ENCODE measurements at regions not wholly inside any gene's neighbourhood (a gene's known extent, or its start where the extent isn't known, plus 50 kb on each side); places are given as distances from the start of the nearest gene placed in this dataset.

GRCh38 chr5:87948486-87948885 lies 320.2 kb downstream of the TMEM161B start:
- Histone ChIP-seq H3K9ac (ENCODE audit: low read length) (no peak overlapping the region), H3K36me3 (ENCODE audit: insufficient read depth, low read length) (no peaks in the 10 kb centered on the region), H3K9me3 (ENCODE audit: low read length) (no peaks in the 10 kb centered on the region), H3K4me3 (ENCODE audit: low read depth in 1 of 2, low read length in 2 of 2) (no peak overlapping the region), H3K4me1 (ENCODE audit: insufficient read depth, low read length) (no peaks in the 10 kb centered on the region), H3K27me3 (ENCODE audit: control insufficient read depth in 1 of 2, insufficient read depth in 2 of 2, low read length in 2 of 2) (no peaks in the 10 kb centered on the region), H3K27ac (ENCODE audit: low read depth, low read length) (no peak overlapping the region)

- Histone ChIP-seq H3K9me3 (ENCODE audit: low read length) (no peaks in the 10 kb centered on the region), H3K4me1 (ENCODE audit: insufficient read depth, low read length) (no peaks in the 10 kb centered on the region), H3K9ac (ENCODE audit: low read length) (no peak overlapping the region), H3K36me3 (ENCODE audit: insufficient read depth, low read length) (no peaks in the 10 kb centered on the region), H3K27ac (ENCODE audit: low read depth, low read length) (no peak overlapping the region), H3K27me3 (ENCODE audit: control insufficient read depth in 1 of 2, insufficient read depth in 2 of 2, low read length in 2 of 2) (no peaks in the 10 kb centered on the region), H3K4me3 (ENCODE audit: low read depth in 1 of 2, low read length in 2 of 2) (no peak overlapping the region)
Observed at GRCh38 chr5:87946271-87946670, 322.4 kb downstream of the TMEM161B start.

- H3K27ac ChIP-seq (ENCODE audit: low read depth, low read length), result no peak overlapping the region
- H3K36me3 ChIP-seq (ENCODE audit: insufficient read depth, low read length), result no peaks in the 10 kb centered on the region
- no peak overlapping the region for H3K9ac ChIP-seq (ENCODE audit: low read length)
- no peaks in the 10 kb centered on the region for H3K27me3 ChIP-seq (ENCODE audit: control insufficient read depth in 1 of 2, insufficient read depth in 2 of 2, low read length in 2 of 2)
- no peaks in the 10 kb centered on the region for H3K4me1 ChIP-seq (ENCODE audit: insufficient read depth, low read length)
- no peaks in the 10 kb centered on the region for H3K9me3 ChIP-seq (ENCODE audit: low read length)
- no peak overlapping the region for H3K4me3 ChIP-seq (ENCODE audit: low read depth in 1 of 2, low read length in 2 of 2)
Observed at GRCh38 chr5:87945286-87945650, 323.4 kb downstream of the TMEM161B start.

GRCh38 chr5:87944553-87945285 lies 323.9 kb downstream of the TMEM161B start:
- Histone ChIP-seq H3K27ac (ENCODE audit: low read depth, low read length) (no peak overlapping the region), H3K36me3 (ENCODE audit: insufficient read depth, low read length) (no peaks in the 10 kb centered on the region), H3K27me3 (ENCODE audit: control insufficient read depth in 1 of 2, insufficient read depth in 2 of 2, low read length in 2 of 2) (no peaks in the 10 kb centered on the region), H3K4me1 (ENCODE audit: insufficient read depth, low read length) (no peaks in the 10 kb centered on the region), H3K9ac (ENCODE audit: low read length) (no peak overlapping the region), H3K4me3 (ENCODE audit: low read depth in 1 of 2, low read length in 2 of 2) (no peak overlapping the region), H3K9me3 (ENCODE audit: low read length) (no peaks in the 10 kb centered on the region)

GRCh38 chr5:87940775-87941174 lies 327.9 kb downstream of the TMEM161B start:
- Histone ChIP-seq H3K27me3 (ENCODE audit: control insufficient read depth in 1 of 2, insufficient read depth in 2 of 2, low read length in 2 of 2) (no peaks in the 10 kb centered on the region), H3K9me3 (ENCODE audit: low read length) (no peaks in the 10 kb centered on the region), H3K27ac (ENCODE audit: low read depth, low read length) (no peak overlapping the region), H3K36me3 (ENCODE audit: insufficient read depth, low read length) (no peaks in the 10 kb centered on the region), H3K9ac (ENCODE audit: low read length) (no peak overlapping the region), H3K4me1 (ENCODE audit: insufficient read depth, low read length) (no peaks in the 10 kb centered on the region), H3K4me3 (ENCODE audit: low read depth in 1 of 2, low read length in 2 of 2) (no peak overlapping the region)

GRCh38 chr5:87936667-87937066 lies 332.0 kb downstream of the TMEM161B start:
- no peaks in the 10 kb centered on the region for H3K9me3 ChIP-seq (ENCODE audit: low read length)
- H3K27me3 ChIP-seq (ENCODE audit: control insufficient read depth in 1 of 2, insufficient read depth in 2 of 2, low read length in 2 of 2), result no peaks in the 10 kb centered on the region
- no peak overlapping the region for H3K27ac ChIP-seq (ENCODE audit: low read depth, low read length)
- H3K4me1 ChIP-seq (ENCODE audit: insufficient read depth, low read length), result no peaks in the 10 kb centered on the region
- H3K4me3 ChIP-seq (ENCODE audit: low read depth in 1 of 2, low read length in 2 of 2), result no peak overlapping the region
- H3K36me3 ChIP-seq (ENCODE audit: insufficient read depth, low read length), result no peaks in the 10 kb centered on the region
- no peak overlapping the region for H3K9ac ChIP-seq (ENCODE audit: low read length)

- H3K27me3 ChIP-seq (ENCODE audit: control insufficient read depth in 1 of 2, insufficient read depth in 2 of 2, low read length in 2 of 2), result no peaks in the 10 kb centered on the region
- no peak overlapping the region for H3K4me3 ChIP-seq (ENCODE audit: low read depth in 1 of 2, low read length in 2 of 2)
- no peak overlapping the region for H3K9ac ChIP-seq (ENCODE audit: low read length)
- H3K27ac ChIP-seq (ENCODE audit: low read depth, low read length), result no peak overlapping the region
- no peaks in the 10 kb centered on the region for H3K36me3 ChIP-seq (ENCODE audit: insufficient read depth, low read length)
- no peaks in the 10 kb centered on the region for H3K9me3 ChIP-seq (ENCODE audit: low read length)
- no peaks in the 10 kb centered on the region for H3K4me1 ChIP-seq (ENCODE audit: insufficient read depth, low read length)
Observed at GRCh38 chr5:87924436-87924835, 344.2 kb downstream of the TMEM161B start.

GRCh38 chr5:87916320-87916719 lies 352.3 kb downstream of the TMEM161B start:
- no peak overlapping the region for H3K27ac ChIP-seq (ENCODE audit: low read depth, low read length)
- H3K27me3 ChIP-seq (ENCODE audit: control insufficient read depth in 1 of 2, insufficient read depth in 2 of 2, low read length in 2 of 2), result no peaks in the 10 kb centered on the region
- H3K4me3 ChIP-seq (ENCODE audit: low read depth in 1 of 2, low read length in 2 of 2), result no peak overlapping the region
- no peaks in the 10 kb centered on the region for H3K36me3 ChIP-seq (ENCODE audit: insufficient read depth, low read length)
- no peaks in the 10 kb centered on the region for H3K4me1 ChIP-seq (ENCODE audit: insufficient read depth, low read length)
- H3K9me3 ChIP-seq (ENCODE audit: low read length), result no peaks in the 10 kb centered on the region
- H3K9ac ChIP-seq (ENCODE audit: low read length), result no peak overlapping the region

GRCh38 chr5:87912419-87912818 lies 356.2 kb downstream of the TMEM161B start:
- no peak overlapping the region for H3K27ac ChIP-seq (ENCODE audit: low read depth, low read length)
- H3K4me3 ChIP-seq (ENCODE audit: low read depth in 1 of 2, low read length in 2 of 2), result no peak overlapping the region
- H3K36me3 ChIP-seq (ENCODE audit: insufficient read depth, low read length), result no peaks in the 10 kb centered on the region
- H3K9me3 ChIP-seq (ENCODE audit: low read length), result no peaks in the 10 kb centered on the region
- no peaks in the 10 kb centered on the region for H3K4me1 ChIP-seq (ENCODE audit: insufficient read depth, low read length)
- H3K27me3 ChIP-seq (ENCODE audit: control insufficient read depth in 1 of 2, insufficient read depth in 2 of 2, low read length in 2 of 2), result no peaks in the 10 kb centered on the region
- H3K9ac ChIP-seq (ENCODE audit: low read length), result no peak overlapping the region

GRCh38 chr5:87909382-87909781 lies 359.3 kb downstream of the TMEM161B start:
- no peaks in the 10 kb centered on the region for H3K36me3 ChIP-seq (ENCODE audit: insufficient read depth, low read length)

GRCh38 chr5:87906962-87907361 lies 361.7 kb downstream of the TMEM161B start:
- no peak overlapping the region for H3K4me3 ChIP-seq (ENCODE audit: low read depth in 1 of 2, low read length in 2 of 2)

More at GRCh38 chr5:87909382-87909781, 359.3 kb downstream of the TMEM161B start:
- no peak overlapping the region for H3K27ac ChIP-seq (ENCODE audit: low read depth, low read length)
- no peak overlapping the region for H3K9ac ChIP-seq (ENCODE audit: low read length)
- H3K9me3 ChIP-seq (ENCODE audit: low read length), result no peaks in the 10 kb centered on the region
- H3K4me3 ChIP-seq (ENCODE audit: low read depth in 1 of 2, low read length in 2 of 2), result no peak overlapping the region
- H3K4me1 ChIP-seq (ENCODE audit: insufficient read depth, low read length), result no peaks in the 10 kb centered on the region
- H3K27me3 ChIP-seq (ENCODE audit: control insufficient read depth in 1 of 2, insufficient read depth in 2 of 2, low read length in 2 of 2), result no peaks in the 10 kb centered on the region

GRCh38 chr5:87900419-87900818 lies 368.2 kb downstream of the TMEM161B start:
- H3K9ac ChIP-seq (ENCODE audit: low read length), result no peak overlapping the region
- no peaks in the 10 kb centered on the region for H3K27me3 ChIP-seq (ENCODE audit: control insufficient read depth in 1 of 2, insufficient read depth in 2 of 2, low read length in 2 of 2)
- no peak overlapping the region for H3K27ac ChIP-seq (ENCODE audit: low read depth, low read length)
- no peaks in the 10 kb centered on the region for H3K36me3 ChIP-seq (ENCODE audit: insufficient read depth, low read length)
- H3K4me1 ChIP-seq (ENCODE audit: insufficient read depth, low read length), result no peaks in the 10 kb centered on the region
- H3K4me3 ChIP-seq (ENCODE audit: low read depth in 1 of 2, low read length in 2 of 2), result no peak overlapping the region
- no peaks in the 10 kb centered on the region for H3K9me3 ChIP-seq (ENCODE audit: low read length)

More at GRCh38 chr5:87906962-87907361, 361.7 kb downstream of the TMEM161B start:
- H3K36me3 ChIP-seq (ENCODE audit: insufficient read depth, low read length), result no peaks in the 10 kb centered on the region
- H3K27me3 ChIP-seq (ENCODE audit: control insufficient read depth in 1 of 2, insufficient read depth in 2 of 2, low read length in 2 of 2), result no peaks in the 10 kb centered on the region
- no peaks in the 10 kb centered on the region for H3K4me1 ChIP-seq (ENCODE audit: insufficient read depth, low read length)
- no peak overlapping the region for H3K27ac ChIP-seq (ENCODE audit: low read depth, low read length)
- H3K9me3 ChIP-seq (ENCODE audit: low read length), result no peaks in the 10 kb centered on the region
- H3K9ac ChIP-seq (ENCODE audit: low read length), result no peak overlapping the region
